GM13976 (cell line): ENCODE measurements at regions not wholly inside any gene's neighbourhood (a gene's known extent, or its start where the extent isn't known, plus 50 kb on each side); places are given as distances from the start of the nearest gene placed in this dataset.
A peak's percentile ranks its signal among the peaks of the same experiment; 100 is the strongest.

Experiments used
- DNase-seq: peaks from one replicate; pipeline ENCODE4 v3.0.0; 2012; ENCODE audit warnings: low spot score
- in situ Hi-C: fragments of 300-500 bp; cut with MboI; formaldehyde crosslinking; loops from one replicate; pipeline ENCODE4 v1.12.0; 2022; ENCODE audit warnings: low sequenced_read_pairs, mixed read lengths, inconsistent platforms; ENCODE audit not compliant: unreplicated experiment
- TF ChIP-seq, protein P1 (sequence below): IDR thresholded peaks from 2 replicates; pipeline ENCODE4 v1.5.1; 2012; ENCODE audit warnings: borderline replicate concordance, mild to moderate bottlenecking; ENCODE audit not compliant: insufficient read depth; ENCODE audit errors: extremely low read depth, missing control alignments, control extremely low read depth

DNA sequence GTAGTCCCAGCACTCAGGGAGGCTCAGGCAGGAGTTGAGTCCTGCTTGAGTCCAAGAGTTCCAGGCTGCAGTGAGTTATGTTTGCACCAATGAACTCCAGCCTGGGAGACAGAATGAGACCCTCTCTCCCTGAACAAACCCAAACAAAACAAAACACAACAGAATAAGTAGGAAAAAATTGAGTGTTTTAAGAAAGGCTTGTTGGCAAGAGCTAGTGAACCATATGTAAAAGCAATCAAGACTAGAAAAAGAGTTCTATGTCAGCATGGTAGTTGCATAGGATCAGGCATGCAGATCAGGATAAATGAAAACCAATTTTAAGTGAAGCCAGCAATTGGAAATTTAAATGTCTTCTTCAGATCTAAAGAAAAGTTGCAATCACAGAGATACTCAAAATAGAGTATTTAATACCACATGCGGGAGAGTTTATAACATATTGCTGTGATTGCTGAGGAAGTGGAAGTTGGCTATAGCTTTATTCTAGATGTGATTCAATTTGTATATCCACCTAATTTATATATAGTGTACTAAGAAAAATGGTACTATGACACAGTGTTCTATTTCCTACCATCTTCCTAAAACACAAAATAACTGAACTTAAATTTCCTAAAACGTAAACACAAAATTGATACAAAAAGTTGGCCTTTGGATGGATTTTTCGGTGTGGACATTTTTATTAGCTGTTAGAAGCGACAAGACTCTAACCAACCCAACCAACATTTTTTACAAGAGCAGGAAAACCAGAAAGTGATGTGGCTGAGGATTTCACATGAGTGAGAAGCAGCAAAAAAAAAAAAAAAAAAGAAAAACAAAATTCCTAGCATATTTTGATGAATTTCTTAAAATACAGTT, 101.9 kb upstream of the ROBO1 start:
- DNase-seq, result no peak
- in situ Hi-C loops, result no loop called here
- TF ChIP-seq, protein P1, sequence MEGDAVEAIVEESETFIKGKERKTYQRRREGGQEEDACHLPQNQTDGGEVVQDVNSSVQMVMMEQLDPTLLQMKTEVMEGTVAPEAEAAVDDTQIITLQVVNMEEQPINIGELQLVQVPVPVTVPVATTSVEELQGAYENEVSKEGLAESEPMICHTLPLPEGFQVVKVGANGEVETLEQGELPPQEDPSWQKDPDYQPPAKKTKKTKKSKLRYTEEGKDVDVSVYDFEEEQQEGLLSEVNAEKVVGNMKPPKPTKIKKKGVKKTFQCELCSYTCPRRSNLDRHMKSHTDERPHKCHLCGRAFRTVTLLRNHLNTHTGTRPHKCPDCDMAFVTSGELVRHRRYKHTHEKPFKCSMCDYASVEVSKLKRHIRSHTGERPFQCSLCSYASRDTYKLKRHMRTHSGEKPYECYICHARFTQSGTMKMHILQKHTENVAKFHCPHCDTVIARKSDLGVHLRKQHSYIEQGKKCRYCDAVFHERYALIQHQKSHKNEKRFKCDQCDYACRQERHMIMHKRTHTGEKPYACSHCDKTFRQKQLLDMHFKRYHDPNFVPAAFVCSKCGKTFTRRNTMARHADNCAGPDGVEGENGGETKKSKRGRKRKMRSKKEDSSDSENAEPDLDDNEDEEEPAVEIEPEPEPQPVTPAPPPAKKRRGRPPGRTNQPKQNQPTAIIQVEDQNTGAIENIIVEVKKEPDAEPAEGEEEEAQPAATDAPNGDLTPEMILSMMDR, result no peak

DNA sequence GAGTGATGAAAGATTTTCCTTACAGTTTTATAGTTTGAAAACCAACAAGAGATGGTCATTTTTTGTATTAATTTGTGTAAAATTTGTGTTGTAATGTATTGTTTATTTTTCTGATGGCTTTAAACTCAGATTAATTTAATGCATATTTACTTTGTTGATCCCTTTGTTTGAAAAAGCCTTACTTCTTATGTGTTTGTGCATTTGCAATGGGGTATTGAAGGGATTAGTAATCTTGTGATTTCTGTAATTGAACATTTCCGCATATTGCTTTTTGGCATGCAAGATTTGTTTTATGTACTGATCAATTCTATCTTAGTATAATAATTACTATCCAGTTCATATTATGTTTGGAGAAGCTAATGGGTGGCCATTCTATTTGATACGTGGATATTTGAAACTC, 98.4 kb upstream of the ROBO1 start:
- in situ Hi-C loops, result no loop called here
- TF ChIP-seq, protein P1, result no peak
- no peak for DNase-seq

DNA sequence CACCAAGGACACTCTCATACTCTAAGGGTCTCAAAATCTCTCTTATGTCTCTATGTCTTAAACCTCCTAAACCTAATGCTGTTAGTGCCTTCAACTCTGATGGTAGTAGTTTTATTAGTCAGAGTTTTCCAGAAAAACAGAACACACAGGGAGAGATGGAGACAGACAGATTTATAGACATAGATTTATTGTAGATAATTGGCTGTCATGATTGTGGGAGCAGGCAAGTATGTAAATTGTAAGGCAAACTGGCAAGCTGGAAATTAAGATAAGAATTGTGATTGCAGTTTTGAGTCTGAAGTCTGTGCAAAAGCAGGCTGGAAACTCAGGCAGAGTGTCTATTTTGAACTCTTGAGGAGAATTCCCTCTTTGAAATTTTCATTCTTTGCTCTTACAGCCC, 96.3 kb upstream of the ROBO1 start:
- no peak for DNase-seq
- in situ Hi-C loops, result no loop called here
- TF ChIP-seq, protein P1, result no peak

DNA sequence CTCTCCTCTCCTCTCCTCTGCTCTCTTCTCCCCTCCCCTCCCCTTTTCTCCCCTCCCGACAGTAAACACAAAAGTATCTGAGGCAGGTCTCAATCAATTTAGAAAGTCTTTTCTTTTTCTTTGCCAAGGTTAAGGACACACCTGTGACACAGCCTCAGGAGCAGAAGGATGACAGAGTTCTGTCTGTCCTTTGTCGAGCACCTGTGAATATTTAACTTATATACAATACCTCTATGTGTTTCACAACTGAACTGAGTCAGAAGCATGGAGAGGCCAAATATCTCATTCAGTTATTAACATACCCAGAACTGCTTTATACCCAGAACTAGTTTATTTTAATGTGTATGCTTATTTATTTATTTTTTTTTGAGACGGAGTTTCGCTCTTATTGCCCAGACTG, 81.1 kb upstream of the ROBO1 start:
- TF ChIP-seq, protein P1, result no peak
- no peak for DNase-seq
- in situ Hi-C loops, result no loop called here

DNA sequence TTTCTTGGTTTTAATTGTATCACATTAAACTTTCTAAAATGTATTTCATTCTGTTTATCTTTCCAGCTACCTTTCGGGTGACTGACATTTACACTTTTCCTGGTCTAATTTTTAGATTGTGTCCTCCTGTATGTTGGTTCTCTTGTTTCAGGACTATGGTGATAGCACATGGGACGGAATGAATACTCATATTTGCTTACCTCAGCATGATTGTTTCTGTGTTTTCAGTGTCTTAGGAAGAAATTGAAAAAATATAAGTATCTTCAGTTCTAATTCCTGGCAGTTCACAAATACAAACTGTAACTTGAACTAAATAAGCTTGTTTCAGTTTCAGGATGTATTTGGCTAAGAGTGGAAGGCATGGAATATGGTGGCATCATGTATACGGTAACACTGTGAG, 80.1 kb upstream of the ROBO1 start:
- TF ChIP-seq, protein P1, result no peak
- no peak for DNase-seq
- in situ Hi-C loops, result no loop called here

DNA sequence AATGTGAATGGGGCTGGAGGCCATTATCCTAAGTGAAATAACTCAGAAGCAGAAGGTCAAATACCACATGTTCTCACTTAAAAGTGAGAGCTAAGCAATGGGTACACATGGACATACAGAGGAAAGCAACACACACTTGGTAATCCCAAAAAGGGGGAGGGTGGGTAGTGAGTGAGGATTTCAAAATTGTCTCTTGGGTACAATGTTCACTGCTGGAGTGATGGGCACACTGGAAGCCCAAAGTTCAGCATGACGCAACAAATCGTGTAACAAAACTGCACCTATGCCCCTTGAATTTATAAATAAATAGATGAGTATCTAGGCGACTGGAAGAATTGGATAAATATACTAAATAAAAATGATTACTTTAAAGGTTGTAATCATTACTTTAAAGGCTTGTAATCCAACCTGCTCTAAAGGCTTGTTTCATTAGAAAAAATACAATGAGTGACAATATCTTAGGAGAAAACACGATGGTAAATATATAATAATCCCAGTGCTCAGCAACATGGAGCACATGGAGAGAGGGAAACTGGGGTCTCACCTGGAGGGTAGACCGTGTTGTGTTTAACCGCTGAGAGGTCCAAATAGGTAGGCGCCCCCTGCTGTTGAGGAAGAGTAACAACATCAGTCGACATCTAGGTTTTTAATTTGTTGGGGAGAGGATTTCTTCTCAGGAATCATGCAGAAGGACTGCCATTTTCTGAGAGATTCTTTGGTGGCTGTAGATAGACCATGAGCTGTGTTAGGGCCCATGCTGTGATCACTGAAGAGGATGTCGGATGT, 78.5 kb upstream of the ROBO1 start:
- TF ChIP-seq, protein P1, result peak; percentile 49
- no peak for DNase-seq

More for the DNA sequence above, 78.5 kb upstream of the ROBO1 start:
- in situ Hi-C loops, result no loop called here
